ENCODE measurements at regions not wholly inside any gene's neighbourhood (a gene's known extent, or its start where the extent isn't known, plus 50 kb on each side); places are given as distances from the start of the nearest gene placed in this dataset.

DNA sequence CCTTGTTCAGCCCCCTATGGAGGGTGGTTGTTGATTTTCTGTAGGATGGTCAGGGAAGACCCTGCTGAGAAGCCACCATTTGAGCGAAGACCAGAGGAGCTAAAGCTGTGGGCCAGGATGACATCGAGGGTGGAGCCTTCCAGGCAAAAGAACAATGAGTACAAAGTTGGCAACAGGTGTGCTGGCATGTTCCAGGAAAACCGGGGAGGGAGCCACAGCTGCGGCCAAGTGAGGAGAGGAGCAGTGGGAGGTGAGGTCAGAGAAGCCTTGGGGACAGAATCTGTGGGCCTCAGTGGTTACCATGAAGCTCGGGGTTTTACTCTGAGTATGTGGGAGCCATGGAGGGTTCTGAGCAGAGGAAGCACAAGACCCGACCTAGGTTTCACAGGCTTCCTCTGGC lies 75.6 kb upstream of the ZNF479 start:
- Histone ChIP-seq H3K4me3 (IDR thresholded peaks at IDR 0.05; ENCODE audit: insufficient read depth, low read depth, low read length) (no peak overlapping the region), H4K20me1 (ENCODE audit: insufficient read depth) (no peaks in the 10 kb centered on the region), H3K79me2 (ENCODE audit: insufficient read depth, low read depth) (no peaks in the 10 kb centered on the region), H3K27ac (no peak overlapping the region), H3K36me3 (ENCODE audit: insufficient read depth) (no peaks in the 10 kb centered on the region), H2AFZ (ENCODE audit: low read depth) (no peak overlapping the region), H3K9ac (no peak overlapping the region), H3K4me1 (ENCODE audit: low read depth, poor library complexity, severe bottlenecking) (no peaks in the 10 kb centered on the region), H3K27me3 (ENCODE audit: insufficient read depth, low read depth) (no peaks in the 10 kb centered on the region; the same call in 1 of the 2 replicates), H3K4me2 (no peak overlapping the region)
- TF ChIP-seq, protein P1, sequence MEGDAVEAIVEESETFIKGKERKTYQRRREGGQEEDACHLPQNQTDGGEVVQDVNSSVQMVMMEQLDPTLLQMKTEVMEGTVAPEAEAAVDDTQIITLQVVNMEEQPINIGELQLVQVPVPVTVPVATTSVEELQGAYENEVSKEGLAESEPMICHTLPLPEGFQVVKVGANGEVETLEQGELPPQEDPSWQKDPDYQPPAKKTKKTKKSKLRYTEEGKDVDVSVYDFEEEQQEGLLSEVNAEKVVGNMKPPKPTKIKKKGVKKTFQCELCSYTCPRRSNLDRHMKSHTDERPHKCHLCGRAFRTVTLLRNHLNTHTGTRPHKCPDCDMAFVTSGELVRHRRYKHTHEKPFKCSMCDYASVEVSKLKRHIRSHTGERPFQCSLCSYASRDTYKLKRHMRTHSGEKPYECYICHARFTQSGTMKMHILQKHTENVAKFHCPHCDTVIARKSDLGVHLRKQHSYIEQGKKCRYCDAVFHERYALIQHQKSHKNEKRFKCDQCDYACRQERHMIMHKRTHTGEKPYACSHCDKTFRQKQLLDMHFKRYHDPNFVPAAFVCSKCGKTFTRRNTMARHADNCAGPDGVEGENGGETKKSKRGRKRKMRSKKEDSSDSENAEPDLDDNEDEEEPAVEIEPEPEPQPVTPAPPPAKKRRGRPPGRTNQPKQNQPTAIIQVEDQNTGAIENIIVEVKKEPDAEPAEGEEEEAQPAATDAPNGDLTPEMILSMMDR (conservative IDR thresholded peaks at IDR 0.05; ENCODE audit: low read depth, low read length): no peak

- H3K4me1 ChIP-seq (ENCODE audit: low read depth, poor library complexity, severe bottlenecking): no peaks in the 10 kb centered on the region
- no peak overlapping the region for H3K4me2 ChIP-seq
- H3K9ac ChIP-seq: no peak overlapping the region
- H2AFZ ChIP-seq (ENCODE audit: low read depth): no peak overlapping the region
- H3K79me2 ChIP-seq (ENCODE audit: insufficient read depth, low read depth): no peaks in the 10 kb centered on the region
- TF ChIP-seq, protein P1 (conservative IDR thresholded peaks at IDR 0.05; ENCODE audit: low read depth, low read length): no peak
- no peak overlapping the region for H3K27ac ChIP-seq
- H3K27me3 ChIP-seq (ENCODE audit: insufficient read depth, low read depth): no peaks in the 10 kb centered on the region; the same call in 1 of the 2 replicates
- H3K36me3 ChIP-seq (ENCODE audit: insufficient read depth): no peaks in the 10 kb centered on the region
- no peak overlapping the region for H3K4me3 ChIP-seq (IDR thresholded peaks at IDR 0.05; ENCODE audit: insufficient read depth, low read depth, low read length)
- no peaks in the 10 kb centered on the region for H4K20me1 ChIP-seq (ENCODE audit: insufficient read depth)
Observed at GRCh38 chr7:57210212-57210611, 78.0 kb upstream of the ZNF479 start.

DNA sequence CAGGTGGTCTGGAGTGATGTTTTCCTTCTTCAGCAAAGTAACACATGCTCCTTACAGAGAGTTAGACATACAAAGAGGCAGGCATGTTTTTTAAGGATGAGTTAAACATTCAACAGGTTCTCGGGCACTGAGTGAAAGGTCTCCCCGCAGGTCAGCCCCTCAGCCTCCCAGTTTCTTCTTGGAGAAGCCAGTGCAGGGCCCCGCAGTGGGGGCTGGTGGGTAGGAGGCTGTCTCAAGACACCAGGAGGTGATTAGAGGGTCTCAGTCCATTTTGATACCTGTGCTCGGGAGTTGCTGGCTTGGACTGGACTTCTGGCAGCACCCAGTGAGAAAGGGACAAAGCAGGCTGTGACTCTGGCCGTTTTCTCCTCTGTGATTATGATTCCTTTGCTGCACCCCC lies 78.6 kb upstream of the ZNF479 start:
- H3K36me3 ChIP-seq (ENCODE audit: insufficient read depth): no peaks in the 10 kb centered on the region
- H3K4me1 ChIP-seq (ENCODE audit: low read depth, poor library complexity, severe bottlenecking): no peaks in the 10 kb centered on the region
- no peak overlapping the region for H3K4me2 ChIP-seq
- no peak overlapping the region for H3K9ac ChIP-seq
- H3K27ac ChIP-seq: no peak overlapping the region
- no peak overlapping the region for H2AFZ ChIP-seq (ENCODE audit: low read depth)
- TF ChIP-seq, protein P1 (conservative IDR thresholded peaks at IDR 0.05; ENCODE audit: low read depth, low read length): no peak
- no peaks in the 10 kb centered on the region for H3K79me2 ChIP-seq (ENCODE audit: insufficient read depth, low read depth)
- H3K27me3 ChIP-seq (ENCODE audit: insufficient read depth, low read depth): no peaks in the 10 kb centered on the region; the same call in 1 of the 2 replicates
- H3K4me3 ChIP-seq (IDR thresholded peaks at IDR 0.05; ENCODE audit: insufficient read depth, low read depth, low read length): no peak overlapping the region
- no peaks in the 10 kb centered on the region for H4K20me1 ChIP-seq (ENCODE audit: insufficient read depth)

GRCh38 chr7:57211428-57212100 lies 79.3 kb upstream of the ZNF479 start:
- H2AFZ ChIP-seq (ENCODE audit: low read depth): no peak overlapping the region
- no peak overlapping the region for H3K9ac ChIP-seq
- H3K4me1 ChIP-seq (ENCODE audit: low read depth, poor library complexity, severe bottlenecking): no peaks in the 10 kb centered on the region
- no peaks in the 10 kb centered on the region for H4K20me1 ChIP-seq (ENCODE audit: insufficient read depth)
- H3K36me3 ChIP-seq (ENCODE audit: insufficient read depth): no peaks in the 10 kb centered on the region
- no peaks in the 10 kb centered on the region for H3K79me2 ChIP-seq (ENCODE audit: insufficient read depth, low read depth)
- H3K4me3 ChIP-seq (IDR thresholded peaks at IDR 0.05; ENCODE audit: insufficient read depth, low read depth, low read length): no peak overlapping the region
- no peak overlapping the region for H3K27ac ChIP-seq
- H3K4me2 ChIP-seq: no peak overlapping the region
- no peaks in the 10 kb centered on the region; the same call in 1 of the 2 replicates for H3K27me3 ChIP-seq (ENCODE audit: insufficient read depth, low read depth)
- TF ChIP-seq, protein P1 (conservative IDR thresholded peaks at IDR 0.05; ENCODE audit: low read depth, low read length): no peak
